ENCODE measurements at regions not wholly inside any gene's neighbourhood (a gene's known extent, or its start where the extent isn't known, plus 50 kb on each side); places are given as distances from the start of the nearest gene placed in this dataset.

DNA sequence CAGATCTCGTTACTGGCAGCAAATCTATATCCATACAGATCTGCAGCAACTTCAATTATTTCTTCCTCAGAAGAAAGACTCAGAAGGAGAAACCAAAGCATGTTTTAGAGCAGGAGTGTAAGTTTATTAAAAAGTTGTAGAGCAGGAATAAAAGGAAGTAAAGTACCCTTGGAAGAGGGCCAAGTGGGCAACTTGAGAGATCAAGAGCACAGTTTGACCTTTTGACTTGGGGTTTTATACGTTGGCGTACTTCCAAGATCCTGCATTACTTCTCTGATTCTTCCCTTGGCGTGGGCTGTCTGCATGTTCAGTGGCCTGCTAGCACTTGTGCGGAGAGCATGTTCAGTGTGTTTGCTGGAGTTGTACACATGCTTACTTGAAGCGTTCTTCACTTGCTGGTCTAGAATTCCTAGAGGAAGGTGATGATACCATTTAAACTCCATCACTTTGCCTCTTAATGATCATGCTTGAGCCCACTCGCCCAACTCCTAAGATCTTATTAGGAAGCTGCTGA, 1114.7 kb upstream of the PABPC4L start:
- DNase-seq (ENCODE audit: low spot score), result no peak

DNA sequence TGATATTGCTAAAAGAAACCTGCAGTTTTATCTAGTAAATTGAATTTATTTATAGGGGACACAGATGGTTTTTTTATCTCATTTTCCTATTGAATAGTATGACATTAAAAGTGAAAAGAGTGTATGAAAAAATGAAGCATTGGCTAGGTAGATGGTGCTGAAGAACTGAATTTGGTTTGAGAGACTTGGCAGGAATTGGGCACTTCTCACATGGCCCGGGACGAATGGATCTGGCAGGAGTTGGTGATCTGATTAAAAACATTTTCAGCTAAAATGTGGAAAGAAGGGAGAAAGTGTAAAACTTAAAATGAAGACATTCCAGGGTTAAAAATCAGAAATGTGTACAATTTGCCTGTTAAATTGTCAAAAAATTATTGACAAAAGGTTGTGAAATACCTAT, 1088.5 kb upstream of the PABPC4L start:
- no peak for DNase-seq (ENCODE audit: low spot score)

DNA sequence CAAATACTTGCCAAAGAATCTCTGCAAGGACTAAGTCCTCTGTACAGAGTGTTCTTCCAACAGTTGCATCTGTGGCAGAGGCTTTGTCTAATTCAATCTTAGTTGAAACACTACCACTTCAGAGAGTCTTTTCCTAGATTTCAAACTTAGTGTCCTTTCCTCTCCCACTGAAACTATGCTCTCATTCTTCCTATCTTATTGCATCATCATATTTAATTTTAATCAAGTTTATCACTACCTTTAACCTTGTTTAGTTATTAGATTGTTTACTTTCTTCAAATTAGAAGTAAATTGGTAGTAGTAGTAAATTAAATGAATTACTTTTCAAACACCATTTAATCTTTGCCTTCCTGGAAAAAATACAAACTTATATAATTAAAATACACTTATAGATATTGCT, 1082.3 kb upstream of the PABPC4L start:
- DNase-seq (ENCODE audit: low spot score), result no peak

DNA sequence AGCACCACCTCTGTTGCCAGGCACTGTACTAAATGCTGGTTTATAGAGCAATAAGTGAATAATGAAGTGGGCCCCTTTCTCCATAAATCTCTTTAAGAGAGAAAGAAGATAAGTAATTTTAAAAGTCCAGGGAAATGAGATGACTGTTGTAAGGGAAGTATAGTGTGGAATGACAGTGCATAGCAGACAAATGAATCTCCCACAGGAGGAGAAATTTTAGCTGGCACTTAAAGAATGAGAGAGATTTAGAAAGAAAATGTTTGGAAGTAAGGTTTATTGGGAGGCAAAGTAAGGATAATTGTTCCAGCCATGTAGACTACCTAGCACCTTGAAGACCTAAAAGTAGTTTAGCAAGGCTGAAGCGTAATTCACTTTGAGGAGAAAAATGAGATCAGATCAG, 1081.1 kb upstream of the PABPC4L start:
- no peak for DNase-seq (ENCODE audit: low spot score)

DNA sequence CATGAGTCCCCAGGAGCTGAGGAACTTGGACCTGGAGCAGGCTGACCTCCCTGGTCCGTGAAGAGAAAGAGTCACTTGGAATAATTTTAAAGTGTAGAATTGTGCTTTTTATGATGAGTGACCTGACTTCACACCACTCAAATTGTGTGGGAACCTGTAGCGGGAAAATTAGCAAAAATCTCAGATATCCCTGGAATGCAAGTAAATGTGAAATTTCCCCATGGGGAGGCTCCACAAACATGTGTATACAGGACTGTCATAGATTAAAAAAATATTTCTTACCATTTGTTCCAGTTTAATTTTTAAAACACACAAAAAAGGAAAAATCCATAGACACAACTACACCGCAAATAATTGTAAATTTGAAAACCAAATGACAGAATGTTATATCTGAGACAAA, 1079.6 kb upstream of the PABPC4L start:
- DNase-seq (ENCODE audit: low spot score), result no peak

DNA sequence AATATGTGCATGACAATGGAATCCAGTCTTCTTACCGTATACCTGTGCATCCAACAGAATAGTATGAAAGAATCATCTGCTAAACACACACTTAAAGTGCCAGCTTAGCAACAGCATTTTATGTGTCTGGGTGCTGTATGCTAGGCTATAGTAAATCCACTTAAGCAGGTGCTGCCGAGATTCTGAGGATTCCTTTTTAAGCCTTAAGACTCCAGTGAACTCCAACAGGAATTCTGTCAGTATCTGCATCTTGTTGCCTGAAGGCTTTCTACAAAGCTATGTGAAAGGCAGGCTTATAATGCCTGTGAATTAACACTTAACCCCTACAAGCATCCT, 1076.4 kb upstream of the PABPC4L start:
- no peak for DNase-seq (ENCODE audit: low spot score)

DNA sequence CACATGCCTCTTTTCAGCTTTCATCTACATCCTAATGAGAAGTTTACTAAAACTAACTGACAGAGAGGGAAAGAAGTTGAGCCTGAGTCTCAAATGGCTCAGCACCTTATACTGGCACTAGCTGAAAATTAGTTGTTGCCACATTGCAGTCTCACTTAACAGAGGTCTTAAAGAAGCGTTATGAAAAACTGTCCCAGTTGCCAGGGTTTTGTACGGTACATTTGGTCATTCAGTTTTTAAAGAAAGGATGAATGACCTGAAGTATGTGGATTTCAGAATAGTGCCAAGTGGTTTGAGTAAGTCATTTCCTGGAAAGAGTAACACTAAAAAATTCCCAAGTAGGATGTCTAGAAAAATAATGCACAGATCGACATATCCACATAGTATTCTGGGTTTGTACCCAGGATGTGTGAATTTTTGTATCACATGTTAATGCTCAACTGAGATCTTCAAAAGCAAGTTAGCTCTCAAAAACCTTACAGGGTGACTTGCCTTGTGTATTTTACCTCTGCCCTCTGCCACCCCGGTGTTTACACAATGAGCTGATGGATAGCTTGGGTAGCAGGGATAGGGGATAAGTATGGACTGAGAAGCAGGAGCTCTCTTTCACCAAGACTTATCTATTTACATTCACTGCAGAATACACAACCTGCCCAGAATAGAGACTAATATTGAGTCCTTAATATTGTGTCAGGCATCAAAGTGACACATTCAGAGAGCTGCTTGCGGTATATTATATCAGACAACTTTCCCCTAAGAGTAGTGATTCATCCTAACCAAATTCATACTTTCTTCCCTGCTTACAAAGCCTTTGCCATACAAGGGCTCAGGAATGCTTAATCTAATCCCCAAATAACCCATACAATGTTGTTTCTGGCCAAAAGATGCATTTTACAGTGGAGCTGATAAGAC, 1075.7 kb upstream of the PABPC4L start:
- DNase-seq (ENCODE audit: low spot score), result no peak

DNA sequence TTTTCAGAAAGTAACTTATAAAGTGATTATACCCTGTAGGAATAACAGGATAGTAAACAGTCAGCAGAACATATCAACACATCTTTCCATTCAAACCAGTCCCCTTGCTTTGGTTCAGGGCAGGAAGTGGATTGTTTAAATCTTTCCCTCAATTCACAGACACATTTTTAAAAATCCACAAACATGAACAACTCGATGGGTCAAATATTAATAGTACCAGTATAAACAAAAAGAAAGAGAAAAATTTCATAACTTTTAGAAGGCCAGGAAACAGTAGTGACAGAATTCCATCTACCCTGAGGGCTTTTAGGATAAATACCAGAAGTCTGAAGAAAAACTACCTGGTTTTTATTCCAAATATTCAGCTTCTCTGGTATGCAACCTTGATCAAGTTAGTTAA, 1072.8 kb upstream of the PABPC4L start:
- no peak for DNase-seq (ENCODE audit: low spot score)

DNA sequence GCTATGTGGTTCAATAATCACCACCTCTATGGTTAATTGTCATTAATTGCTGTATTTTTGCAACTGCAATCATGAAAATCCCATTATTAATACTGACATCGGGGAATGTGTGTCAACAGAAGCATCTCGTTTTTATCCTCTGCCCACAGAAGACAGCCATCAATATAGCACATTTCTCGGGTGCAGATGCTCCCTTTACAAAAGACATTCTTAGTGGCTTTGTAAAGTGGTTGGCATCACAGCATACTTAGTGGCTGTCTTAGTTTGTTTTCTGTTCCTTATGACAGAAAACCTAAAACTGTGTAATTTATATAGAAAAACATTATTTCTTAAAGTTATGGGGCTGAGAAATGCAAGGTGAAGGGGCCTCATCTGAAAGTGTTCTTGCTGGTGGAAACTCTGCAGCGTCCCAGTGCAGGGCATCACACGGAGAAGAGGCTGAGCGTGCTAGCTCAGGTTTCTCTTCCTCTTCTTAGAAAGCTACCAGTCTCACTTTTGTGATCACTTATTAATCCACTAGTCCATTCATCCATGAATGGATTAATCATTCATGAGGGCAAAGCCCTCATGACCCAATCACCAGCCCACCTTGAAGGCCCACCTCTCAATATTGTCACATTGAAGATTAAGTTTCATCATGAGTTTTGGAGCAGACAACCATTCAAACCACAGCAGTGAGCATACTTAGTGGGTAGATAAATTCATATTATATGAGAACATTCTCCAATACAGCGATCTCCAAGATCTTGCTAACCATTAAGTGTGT, 1067.7 kb upstream of the PABPC4L start:
- DNase-seq (ENCODE audit: low spot score), result no peak

DNA sequence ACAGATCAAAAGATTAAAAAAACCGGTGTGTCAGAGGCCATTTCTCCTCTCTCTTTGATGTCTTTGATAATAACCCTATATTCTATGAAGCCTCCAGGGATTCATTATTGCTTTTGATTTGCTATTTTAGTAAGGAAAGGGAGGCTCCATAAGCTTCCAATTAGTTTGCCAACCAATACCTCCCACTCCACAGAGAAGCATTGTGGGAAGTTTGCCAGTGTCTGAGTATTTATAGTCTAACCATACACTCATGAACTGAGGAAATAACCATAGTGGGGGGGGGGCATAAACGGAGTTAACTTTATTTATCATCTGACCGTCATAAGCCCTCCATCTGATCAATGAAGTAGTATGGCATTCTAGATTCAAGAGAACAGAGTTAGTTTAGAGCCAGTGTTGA, 1066.8 kb upstream of the PABPC4L start:
- DNase-seq (ENCODE audit: low spot score), result no peak

DNA sequence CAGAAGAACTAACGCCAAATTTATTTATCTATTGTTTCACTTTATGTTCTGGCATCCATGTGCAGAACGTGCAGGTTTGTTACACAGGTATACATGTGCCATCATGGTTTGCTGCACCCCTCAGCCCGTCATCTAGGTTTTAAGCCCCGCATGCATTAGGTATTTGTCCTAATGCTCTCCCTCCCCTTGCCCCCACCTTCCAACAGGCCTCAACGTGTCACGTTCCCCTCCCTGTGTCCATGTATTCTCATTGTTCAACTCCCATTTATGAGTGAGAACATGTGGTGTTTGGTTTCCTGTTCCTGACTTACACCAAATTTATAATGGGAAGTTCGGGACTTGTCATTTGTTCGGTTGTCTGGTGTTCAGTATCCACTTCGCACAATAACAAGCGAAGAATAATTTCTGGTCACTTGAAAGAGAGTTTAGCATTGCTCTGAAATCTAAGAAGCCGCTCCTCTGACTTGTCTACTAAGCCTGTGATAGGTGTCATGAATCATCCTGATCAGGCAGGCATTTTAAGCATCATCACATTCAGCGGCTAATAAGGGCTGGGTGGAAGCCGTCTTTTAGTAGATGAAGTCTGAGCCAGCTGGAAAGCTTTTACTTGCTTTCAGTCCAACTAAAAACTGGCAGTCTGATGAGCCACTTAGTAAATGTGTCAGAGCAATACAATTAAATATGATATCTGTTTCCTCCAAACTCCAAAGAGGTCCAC, 1065.7 kb upstream of the PABPC4L start:
- no peak for DNase-seq (ENCODE audit: low spot score)

DNA sequence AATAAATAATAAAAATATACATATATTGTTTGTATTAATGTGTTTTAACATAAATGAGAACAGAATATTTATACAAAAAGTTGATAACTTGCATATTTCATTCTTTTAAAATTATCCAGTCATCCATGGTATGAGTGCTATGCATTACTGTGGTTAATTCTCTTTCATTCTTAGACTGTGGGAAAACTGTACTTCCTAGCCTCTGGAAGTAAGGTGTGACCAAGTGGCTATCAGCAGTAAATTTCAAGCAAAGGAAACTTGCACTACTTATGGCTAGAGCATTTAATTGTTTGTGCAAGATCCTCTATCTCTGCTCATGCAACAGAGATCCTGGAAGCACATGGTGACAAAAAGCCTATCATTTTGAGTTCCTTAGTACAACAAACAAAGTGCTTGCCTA, 1054.5 kb upstream of the PABPC4L start:
- DNase-seq (ENCODE audit: low spot score), result no peak

DNA sequence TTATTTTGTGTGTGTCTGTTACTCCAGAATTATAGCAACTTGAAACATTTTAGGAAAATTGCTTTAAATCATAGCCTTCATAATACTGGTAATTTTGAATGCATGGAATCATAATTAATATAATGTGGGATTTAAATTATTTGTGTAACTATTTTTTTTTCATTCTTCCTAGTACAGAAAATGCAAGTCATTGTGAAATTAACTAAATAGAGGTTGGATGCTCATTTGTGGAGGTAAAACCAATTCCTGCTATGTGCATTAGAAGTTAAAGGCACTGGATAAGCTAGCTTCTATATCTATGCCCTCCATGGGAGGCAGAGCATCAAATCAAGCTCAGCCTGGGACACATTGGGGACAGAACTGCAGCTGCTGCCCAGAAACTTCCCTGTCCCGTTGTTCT, 1048.5 kb upstream of the PABPC4L start:
- DNase-seq (ENCODE audit: low spot score), result no peak

DNA sequence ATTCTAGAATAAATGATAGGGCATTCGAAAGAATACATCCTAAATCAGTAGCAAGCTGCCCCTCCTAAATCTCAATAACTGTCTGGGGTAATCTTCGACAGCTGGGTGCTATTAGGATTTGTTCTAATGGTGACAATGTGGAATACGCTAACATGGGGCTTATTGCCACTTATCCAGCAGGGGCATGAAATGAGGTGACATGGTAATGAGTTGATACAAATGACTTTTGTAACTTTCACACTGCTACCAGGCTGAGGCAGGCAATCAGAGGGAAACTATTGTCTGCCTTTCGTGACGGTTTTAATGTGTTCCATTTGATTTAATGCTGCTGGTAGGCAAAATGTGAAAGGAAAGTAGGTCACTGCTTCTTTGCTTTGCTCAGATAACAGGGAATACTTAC, 1047.4 kb upstream of the PABPC4L start:
- no peak for DNase-seq (ENCODE audit: low spot score)

DNA sequence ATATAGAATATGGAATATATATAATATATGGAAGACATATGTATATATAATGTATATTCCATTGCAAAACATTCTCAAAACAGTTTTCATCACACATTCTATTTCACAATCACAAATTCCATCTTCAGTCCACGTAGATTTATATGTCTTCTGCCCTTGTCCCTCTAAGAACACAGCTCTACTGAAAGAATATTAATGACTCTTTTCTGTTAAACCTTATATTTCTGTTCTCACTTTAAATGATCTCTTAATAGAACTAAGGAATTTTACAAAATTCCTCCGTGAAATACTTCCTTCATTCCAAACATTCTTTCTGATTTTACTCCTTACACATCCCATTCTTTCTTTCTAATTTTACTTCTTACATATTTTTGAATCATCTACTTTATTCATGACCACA, 1043.1 kb upstream of the PABPC4L start:
- no peak for DNase-seq (ENCODE audit: low spot score)

DNA sequence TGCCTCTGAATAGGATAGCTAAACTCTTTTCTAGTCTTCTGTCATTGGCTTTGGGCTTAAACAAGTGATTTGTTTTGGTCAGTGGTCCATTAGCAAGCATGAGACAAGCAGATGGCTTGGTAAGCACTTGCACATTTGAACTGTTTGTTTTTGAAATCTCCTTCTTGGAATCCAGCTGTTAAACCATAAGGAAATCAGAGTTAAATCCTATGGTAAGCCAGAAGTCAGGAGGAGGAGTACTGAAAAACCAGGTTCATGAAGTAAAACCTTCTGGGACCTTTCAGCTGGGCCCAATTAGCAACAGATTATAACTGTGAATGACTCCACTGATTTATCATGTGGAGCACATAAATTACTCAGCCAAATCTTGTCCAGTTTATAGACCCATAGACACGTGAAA, 1042.5 kb upstream of the PABPC4L start:
- DNase-seq (ENCODE audit: low spot score), result no peak

DNA sequence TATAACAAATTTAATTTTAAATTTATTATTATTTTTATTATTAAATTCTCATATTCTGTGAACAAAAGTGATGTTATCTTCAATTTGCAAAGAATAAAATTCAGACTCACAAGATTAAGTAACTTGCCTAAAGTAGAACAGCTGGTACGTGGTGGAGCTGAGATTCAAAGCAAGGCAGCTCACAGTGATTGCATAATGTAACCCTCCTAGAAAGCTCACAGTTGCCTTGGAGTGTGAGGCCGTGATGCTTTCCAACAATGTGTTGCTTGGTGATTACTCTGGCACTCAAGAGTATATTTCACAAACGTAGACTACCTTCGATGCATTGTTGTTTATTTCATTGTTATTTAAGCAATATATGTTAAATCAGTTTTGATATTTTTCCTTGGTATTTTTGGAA, 1039.2 kb upstream of the PABPC4L start:
- DNase-seq (ENCODE audit: low spot score), result peak; percentile 3

DNA sequence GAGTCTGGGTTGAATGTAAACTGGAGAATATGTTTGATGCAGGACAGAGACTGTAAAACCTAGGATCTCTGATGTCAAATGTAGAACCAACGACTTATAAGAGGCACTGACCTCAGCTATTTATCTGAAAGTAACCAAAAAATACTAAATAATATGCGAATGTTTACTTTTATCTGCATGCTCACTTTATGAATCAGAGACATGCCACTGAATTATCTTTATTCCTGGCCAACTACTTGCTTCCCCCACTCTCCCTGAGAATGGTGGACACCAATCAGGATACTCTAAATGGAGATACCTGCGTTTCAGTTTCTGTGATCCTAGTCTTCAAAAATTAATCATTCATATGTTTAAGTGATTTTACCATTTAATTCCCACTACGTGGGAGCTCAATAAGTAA, 1038.4 kb upstream of the PABPC4L start:
- no peak for DNase-seq (ENCODE audit: low spot score)

DNA sequence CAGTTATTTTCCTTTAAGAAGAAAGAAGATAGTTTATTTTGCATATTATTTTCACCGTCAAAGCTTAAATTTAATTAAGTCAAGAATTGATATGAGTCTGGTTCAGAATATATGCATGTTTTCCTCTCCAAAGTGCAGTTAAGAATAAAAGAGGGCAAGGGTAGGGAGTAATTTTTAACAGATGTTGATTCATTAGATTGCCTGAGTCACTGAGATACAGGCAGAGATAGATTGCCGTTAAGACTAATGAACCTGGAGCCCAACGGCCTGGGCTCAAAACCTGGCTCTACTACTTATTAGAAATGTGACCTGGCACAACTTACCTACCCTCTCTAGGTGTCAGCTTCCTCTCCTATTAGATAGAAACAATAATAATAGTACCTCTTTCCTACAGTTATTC, 1037.4 kb upstream of the PABPC4L start:
- no peak for DNase-seq (ENCODE audit: low spot score)

DNA sequence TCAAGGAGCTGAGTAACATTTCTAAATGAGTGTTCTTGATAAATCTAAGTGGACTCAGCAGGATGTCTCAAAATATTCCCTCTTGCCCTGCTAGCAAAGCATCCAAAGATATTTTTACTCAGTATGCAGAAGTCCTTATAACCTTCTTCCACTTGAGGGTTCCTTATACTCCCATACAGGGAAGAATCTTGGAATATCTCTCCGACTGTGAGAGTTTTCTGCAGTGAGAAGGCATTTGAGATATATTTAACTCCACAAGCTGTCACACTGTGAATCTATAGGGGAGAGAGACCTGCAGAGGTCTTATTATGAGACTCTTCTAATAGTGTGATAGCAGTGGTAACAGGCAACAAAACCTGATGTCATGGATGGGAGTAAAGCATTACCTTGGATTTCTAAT, 1034.5 kb upstream of the PABPC4L start:
- no peak for DNase-seq (ENCODE audit: low spot score)

DNA sequence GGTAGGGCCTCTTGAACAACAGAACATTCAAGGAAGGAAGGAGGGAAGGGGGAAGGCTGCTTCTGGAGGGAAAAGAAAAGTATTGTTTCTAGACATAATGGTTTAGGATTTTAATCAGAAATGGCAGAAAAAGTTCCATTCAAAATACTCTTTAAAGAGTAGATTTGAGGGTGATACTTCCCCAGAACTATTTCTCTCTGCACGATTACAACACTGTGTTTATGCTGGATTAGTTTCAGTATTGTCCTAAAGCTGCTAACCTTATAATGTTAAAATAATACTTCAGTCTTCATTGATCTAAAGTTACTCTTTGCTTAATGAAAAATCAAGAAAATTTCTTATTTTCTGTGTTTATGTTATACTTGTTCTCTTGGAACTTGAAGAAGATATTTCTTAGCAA, 1026.3 kb upstream of the PABPC4L start:
- DNase-seq (ENCODE audit: low spot score), result no peak

DNA sequence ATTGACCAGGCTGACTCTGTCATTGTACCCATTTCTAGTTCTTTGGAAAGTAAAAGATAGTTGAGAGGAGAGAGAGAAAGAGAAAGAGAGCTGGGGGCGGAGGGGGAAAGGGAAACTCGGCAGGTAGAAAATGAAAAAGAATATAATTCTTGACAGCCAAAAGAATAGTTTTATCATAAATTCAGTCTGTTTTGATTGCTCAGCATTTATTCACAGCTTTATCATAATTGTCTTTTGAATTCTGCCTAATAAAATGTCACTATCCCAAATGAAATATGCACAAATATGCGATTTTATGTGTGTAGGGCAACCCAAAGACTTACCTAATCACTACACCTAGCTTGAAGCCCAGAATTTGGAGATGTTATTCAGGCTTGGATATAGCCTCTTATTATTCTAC, 1024.0 kb upstream of the PABPC4L start:
- DNase-seq (ENCODE audit: low spot score), result no peak

DNA sequence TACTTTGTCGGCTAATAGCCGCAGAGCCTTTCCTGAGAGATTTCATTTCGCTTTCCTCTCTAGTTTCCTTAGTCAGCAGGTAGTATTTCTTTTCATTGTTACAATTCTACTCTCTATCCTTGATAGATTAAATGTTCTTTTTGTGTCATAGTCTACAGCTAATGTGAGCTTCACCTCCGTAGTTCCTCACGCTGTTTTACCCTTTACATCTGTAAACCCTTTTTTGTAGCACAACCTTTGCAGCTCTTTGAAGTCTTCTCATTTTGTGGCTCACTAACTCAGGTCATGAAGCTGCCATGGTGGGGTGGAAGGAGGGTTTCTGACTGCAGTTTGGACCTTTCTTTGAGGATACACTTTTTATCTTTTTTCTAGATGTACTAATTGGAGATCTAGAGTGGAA, 1008.8 kb upstream of the PABPC4L start:
- no peak for DNase-seq (ENCODE audit: low spot score)
